ENCODE measurements at regions not wholly inside any gene's neighbourhood (a gene's known extent, or its start where the extent isn't known, plus 50 kb on each side); places are given as distances from the start of the nearest gene placed in this dataset.

- Mint-ChIP-seq H3K4me3 (no peak overlapping the region), H3K27me3 (peaks cover 6% of the 10 kb centered on the region), H3K36me3 (no peaks in the 10 kb centered on the region), H3K27ac (no peak overlapping the region), H3K9me3 (peaks cover 7% of the 10 kb centered on the region), H3K4me1 (ENCODE audit: unreplicated experiment) (no peaks in the 10 kb centered on the region)
- no peak for DNase-seq (ENCODE audit: extremely low spot score, unreplicated experiment)
- TF ChIP-seq CTCF (conservative IDR thresholded peaks at IDR 0.05) = no peak
Observed at GRCh38 chr11:116543911-116544475, 228.8 kb downstream of the BUD13 start.

GRCh38 chr11:116543099-116543498, 229.7 kb downstream of the BUD13 start:
- H3K27me3 Mint-ChIP-seq = peaks cover 15% of the 10 kb centered on the region
- H3K4me3 Mint-ChIP-seq = no peak overlapping the region
- no peaks in the 10 kb centered on the region for H3K4me1 Mint-ChIP-seq (ENCODE audit: unreplicated experiment)
- H3K36me3 Mint-ChIP-seq = no peaks in the 10 kb centered on the region
- peaks cover 7% of the 10 kb centered on the region for H3K9me3 Mint-ChIP-seq
- H3K27ac Mint-ChIP-seq = no peak overlapping the region
- no peak for DNase-seq (ENCODE audit: extremely low spot score, unreplicated experiment)
- TF ChIP-seq CTCF (conservative IDR thresholded peaks at IDR 0.05) = no peak

GRCh38 chr11:116542406-116542805, 230.4 kb downstream of the BUD13 start:
- Mint-ChIP-seq H3K27ac (no peak overlapping the region), H3K4me1 (ENCODE audit: unreplicated experiment) (no peaks in the 10 kb centered on the region), H3K4me3 (no peak overlapping the region), H3K36me3 (no peaks in the 10 kb centered on the region), H3K27me3 (peaks cover 22% of the 10 kb centered on the region), H3K9me3 (peaks cover 7% of the 10 kb centered on the region)
- DNase-seq (ENCODE audit: extremely low spot score, unreplicated experiment) = no peak
- TF ChIP-seq CTCF (conservative IDR thresholded peaks at IDR 0.05) = no peak

- H3K27me3 Mint-ChIP-seq = peaks cover 25% of the 10 kb centered on the region
- no peak overlapping the region for H3K27ac Mint-ChIP-seq
- H3K9me3 Mint-ChIP-seq = peaks cover 7% of the 10 kb centered on the region
- TF ChIP-seq CTCF (conservative IDR thresholded peaks at IDR 0.05) = no peak
- H3K36me3 Mint-ChIP-seq = no peaks in the 10 kb centered on the region
- no peak overlapping the region for H3K4me3 Mint-ChIP-seq
- H3K4me1 Mint-ChIP-seq (ENCODE audit: unreplicated experiment) = no peaks in the 10 kb centered on the region
- DNase-seq (ENCODE audit: extremely low spot score, unreplicated experiment) = no peak
Observed at GRCh38 chr11:116541460-116541859, 231.3 kb downstream of the BUD13 start.

- no peak overlapping the region for H3K4me3 Mint-ChIP-seq
- peaks cover 7% of the 10 kb centered on the region for H3K9me3 Mint-ChIP-seq
- H3K27ac Mint-ChIP-seq = no peak overlapping the region
- TF ChIP-seq CTCF (conservative IDR thresholded peaks at IDR 0.05) = no peak
- H3K27me3 Mint-ChIP-seq = peaks cover 28% of the 10 kb centered on the region
- no peak for DNase-seq (ENCODE audit: extremely low spot score, unreplicated experiment)
- no peaks in the 10 kb centered on the region for H3K36me3 Mint-ChIP-seq
- no peaks in the 10 kb centered on the region for H3K4me1 Mint-ChIP-seq (ENCODE audit: unreplicated experiment)
Observed at GRCh38 chr11:116540645-116541304, 232.0 kb downstream of the BUD13 start.

All from type B pancreatic cell (in vitro differentiated cells).